Lung (tissue), 11 donors: ENCODE measurements at regions not wholly inside any gene's neighbourhood (a gene's known extent, or its start where the extent isn't known, plus 50 kb on each side); places are given as distances from the start of the nearest gene placed in this dataset.

Experiments used
- ATAC-seq: fragments of 200-7000 bp; cut with Tn5 transposase; one replicate; pipeline ENCODE4 v1.9.1; 2020; ENCODE audit warnings: moderate number of reproducible peaks; ENCODE audit not compliant: insufficient read depth, low FRiP score
- DNase-seq, 3 donors: peaks; one replicate each; pipeline ENCODE4 v3.0.0-alpha.2; 2013 to 2017
- H3K27ac ChIP-seq, 2 donors: one replicate each; pipeline ENCODE4 v1.5.1; 2013; ENCODE audit warnings: mild to moderate bottlenecking in 2 of 2, moderate library complexity in 2 of 2, control low read depth in 1 of 2, inconsistent platforms in 1 of 2, low read depth in 1 of 2, low read length in 1 of 2
- H3K27me3 ChIP-seq, 3 donors: one replicate each; pipeline ENCODE4 v1.5.1; 2013; ENCODE audit warnings: low read length in 2 of 3; ENCODE audit not compliant: control insufficient read depth in 3 of 3, insufficient read depth in 3 of 3
- H3K36me3 ChIP-seq, 4 donors: one replicate each; pipeline ENCODE4 v1.5.1; 2013; ENCODE audit warnings: low read length in 4 of 4, mild to moderate bottlenecking in 1 of 4, moderate library complexity in 1 of 4; ENCODE audit not compliant: control insufficient read depth in 4 of 4, insufficient read depth in 4 of 4
- H3K4me1 ChIP-seq, 5 donors: one replicate each; pipeline ENCODE4 v1.5.1; 2013; ENCODE audit warnings: low read length in 5 of 5, mild to moderate bottlenecking in 2 of 5, moderate library complexity in 1 of 5; ENCODE audit not compliant: control insufficient read depth in 5 of 5, insufficient read depth in 5 of 5
- H3K4me3 ChIP-seq: one replicate; pipeline ENCODE4 v1.5.1; 2013; ENCODE audit warnings: mild to moderate bottlenecking, control low read depth, moderate library complexity
- H3K9ac ChIP-seq, 2 donors: one replicate each; pipeline ENCODE4 v1.5.1; 2013; ENCODE audit warnings: low read length in 2 of 2, control low read depth in 1 of 2; ENCODE audit not compliant: insufficient read depth in 1 of 2
- H3K9me3 ChIP-seq, 4 donors: one replicate each; pipeline ENCODE4 v1.5.1; 2013; ENCODE audit warnings: low read length in 3 of 4, mild to moderate bottlenecking in 1 of 4, moderate library complexity in 1 of 4; ENCODE audit not compliant: control insufficient read depth in 4 of 4, insufficient read depth in 3 of 4
- CTCF ChIP-seq: IDR thresholded peaks from 2 replicates; pipeline ENCODE4 v1.5.1; 2012; ENCODE audit warnings: mild to moderate bottlenecking; ENCODE audit errors: control extremely low read depth, extremely low read depth
- WGBS, 2 donors: extraction: QIAGEN DNeasy Blood & Tissue Kit; methylation state at CpG; one replicate each; pipeline ENCODE4 v1.1.7; 2013; 5-methylcytosine and 5-hydroxymethylcytosine counted together
- donor health status: control.
- donor health status: control.
- donor health status: Bipolar disorder and iron deficiency.
- donor health status: healthy.
- donor health status: DM: yes; HTN: yes; CAD: no.

GRCh38 chr18:39863916-39864315 is 2091.1 kb upstream of the PIK3C3 start:
- Histone ChIP-seq H3K36me3 (no peaks in the 10 kb centered on the region), H3K27me3 (no peaks in the 10 kb centered on the region), H3K4me1 (no peaks in the 10 kb centered on the region), H3K9ac (no peak overlapping the region), H3K27ac (no peak overlapping the region), H3K9me3 (peaks cover 0 to 3% (median 0%) of the 10 kb centered on the region in 4 donors), H3K4me3 (no peak overlapping the region)
- TF ChIP-seq CTCF: no peak
- ATAC-seq (no peak), DNase-seq (no peak)
- 57 to 81% methylated on average over 2 of the region's 2 CpGs for WGBS, 2 donors

- H3K9me3 ChIP-seq: peaks cover 0 to 3% (median 0%) of the 10 kb centered on the region in 4 donors
- no peaks in the 10 kb centered on the region for H3K36me3 ChIP-seq
- no peaks in the 10 kb centered on the region for H3K27me3 ChIP-seq
- no peak for TF ChIP-seq CTCF
- no peak overlapping the region for H3K9ac ChIP-seq
- WGBS, 2 donors: 92 to 100% methylated on average over 2 of the region's 2 CpGs
- H3K27ac ChIP-seq: no peak overlapping the region
- ATAC-seq (no peak), DNase-seq (no peak)
- no peak overlapping the region for H3K4me3 ChIP-seq
- peaks cover 0 to 7% (median 0%) of the 10 kb centered on the region in 5 donors for H3K4me1 ChIP-seq
These were observed 2092.7 kb upstream of the PIK3C3 start for GRCh38 chr18:39862341-39862740.

GRCh38 chr18:39854291-39854690 is 2100.7 kb upstream of the PIK3C3 start:
- TF ChIP-seq CTCF: no peak
- Histone ChIP-seq H3K9me3 (no peaks in the 10 kb centered on the region), H3K36me3 (no peaks in the 10 kb centered on the region), H3K9ac (no peak overlapping the region), H3K4me1 (peaks cover 0 to 8% (median 0%) of the 10 kb centered on the region in 5 donors), H3K27me3 (no peaks in the 10 kb centered on the region), H3K4me3 (no peak overlapping the region), H3K27ac (no peak overlapping the region)
- no peak for ATAC-seq
- no peak for DNase-seq
- WGBS, 2 donors: 66 to 72% methylated on average over 3 of the region's 3 CpGs

- H3K36me3 ChIP-seq: no peaks in the 10 kb centered on the region
- ATAC-seq (peak; percentile 27), DNase-seq (peak; percentile 95 to 99 (median 99))
- 69 to 79% methylated on average over 5 of the region's 5 CpGs for WGBS, 2 donors
- peaks cover 0 to 2% (median 0%) of the 10 kb centered on the region in 4 donors for H3K9me3 ChIP-seq
- no peak for TF ChIP-seq CTCF
- no peaks in the 10 kb centered on the region for H3K27me3 ChIP-seq
- H3K4me1 ChIP-seq: peaks cover 0 to 63% (median 5%) of the 10 kb centered on the region in 5 donors
- no peak overlapping the region for H3K4me3 ChIP-seq
- H3K9ac ChIP-seq: no peak overlapping the region
- no peak overlapping the region for H3K27ac ChIP-seq
These were observed 2108.8 kb upstream of the PIK3C3 start for GRCh38 chr18:39846265-39846664.
